K562 (cell line): ENCODE measurements at regions not wholly inside any gene's neighbourhood (a gene's known extent, or its start where the extent isn't known, plus 50 kb on each side); places are given as distances from the start of the nearest gene placed in this dataset.

ENCODE experiments used
- ATAC-seq: fragments of 200-7000 bp; cut with Tn5 transposase; 3 replicates; pipeline ENCODE4 v1.9.1; 2020; ENCODE audit warnings: moderate library complexity
- BruUV-seq: library from RNA; stranded (reverse); fragments of 400-500 nt; replicated peaks from 2 replicates; lab custom pipeline; 2021; lab: Mats Ljungman, UMichigan
- CTCF ChIA-PET: fragments of 300-600 bp; formaldehyde crosslinking; extraction: SDS; loops from one replicate; lab custom pipeline; 2021; ENCODE audit warnings: low intra/inter-chr PET ratio; lab: Yijun Ruan, JAX
- POLR2A ChIA-PET: fragments of 300-600, 350-650 bp; sonication (Branson Sonifier 250); formaldehyde crosslinking; extraction: SDS; loops from one replicate; lab custom pipeline; 2021; ENCODE audit warnings: antibody characterized with exemption, inconsistent platforms; lab: Yijun Ruan, JAX
- DNase-seq, 4 experiments: peaks; one replicate each; pipeline versions ENCODE4 v3.0.0 to v3.0.0-alpha.2; 2011 to 2018; ENCODE audit warnings: low spot score in 3 of 4, mixed read lengths in 3 of 4; ENCODE audit errors: extremely low read depth in 1 of 4
- FAIRE-seq: peaks from 2 replicates; lab custom pipeline; 2011; peaks lifted over from hg19 to GRCh38; lab: Jason Lieb, UNC
- H2AFZ ChIP-seq: 2 replicates; pipeline ENCODE4 v1.6.0; 2011; ENCODE audit warnings: low read depth, low read length, control low read depth, inconsistent platforms
- H3K27ac ChIP-seq: fragments of 200-600 bp; 3 replicates; pipeline ENCODE4 v1.8.0; 2011; ENCODE audit warnings: low read depth, mild to moderate bottlenecking, control low read depth, inconsistent platforms, low read length, moderate library complexity, mixed read lengths; ENCODE audit errors: extremely low read depth
- H3K27me3 ChIP-seq, 2 experiments: fragments of 300-600 bp in 1 of 2; 2 replicates in 1 of 2; 3 replicates in 1 of 2; pipeline versions ENCODE4 v1.6.0 to v1.8.0; 2011; ENCODE audit warnings: inconsistent platforms in 2 of 2, low read length in 2 of 2, mild to moderate bottlenecking in 1 of 2, mixed read lengths in 1 of 2, moderate library complexity in 1 of 2; ENCODE audit not compliant: control insufficient read depth in 2 of 2, insufficient read depth in 2 of 2
- H3K36me3 ChIP-seq: fragments of 300-600 bp; 3 replicates; pipeline ENCODE4 v1.8.0; 2011; ENCODE audit warnings: mild to moderate bottlenecking, low read length, inconsistent platforms; ENCODE audit not compliant: control insufficient read depth, insufficient read depth
- H3K4me1 ChIP-seq, 2 experiments: fragments of 200-600 bp in 1 of 2; replicated peaks in 1 of 2; 2 replicates in 1 of 2; 3 replicates in 1 of 2; pipeline versions ENCODE4 v1.5.1 to v1.8.0; 2011; ENCODE audit warnings: inconsistent platforms in 2 of 2, low read length in 2 of 2, mild to moderate bottlenecking in 1 of 2, mixed read lengths in 1 of 2, moderate library complexity in 1 of 2; ENCODE audit not compliant: control insufficient read depth in 2 of 2, insufficient read depth in 2 of 2
- H3K4me2 ChIP-seq: 2 replicates; pipeline ENCODE4 v1.6.1; 2011; ENCODE audit warnings: low read length, control low read depth, inconsistent platforms, mixed read lengths; ENCODE audit not compliant: insufficient read depth
- H3K4me3 ChIP-seq: fragments of 200-600 bp; sonication (generic), shearing (Covaris generic); 2 replicates; pipeline ENCODE4 v1.5.1; 2016; ENCODE audit warnings: control low read depth, inconsistent platforms
- H3K79me2 ChIP-seq: fragments of 200-600 bp; 3 replicates; pipeline ENCODE4 v1.8.0; 2011; ENCODE audit warnings: low read length, inconsistent platforms; ENCODE audit not compliant: control insufficient read depth, insufficient read depth
- H3K9ac ChIP-seq, 2 experiments: 2 replicates each; pipeline versions ENCODE4 v1.6.0 to v1.6.1; 2011; ENCODE audit warnings: low read depth in 2 of 2, low read length in 2 of 2, control low read depth in 1 of 2, inconsistent platforms in 1 of 2, mild to moderate bottlenecking in 1 of 2, mixed read lengths in 1 of 2; ENCODE audit not compliant: insufficient read depth in 1 of 2
- H3K9me1 ChIP-seq: one replicate; pipeline ENCODE4 v1.6.0; 2011; ENCODE audit warnings: inconsistent platforms, mild to moderate bottlenecking, low read length, moderate library complexity; ENCODE audit not compliant: control insufficient read depth, insufficient read depth
- H3K9me3 ChIP-seq: replicated peaks from 2 replicates; pipeline ENCODE4 v1.5.1; 2011; ENCODE audit warnings: low read depth, low read length, inconsistent platforms; ENCODE audit not compliant: control insufficient read depth, insufficient read depth
- H4K20me1 ChIP-seq: replicated peaks from 2 replicates; pipeline ENCODE4 v1.6.1; 2011; ENCODE audit warnings: low read length, inconsistent platforms, mixed read lengths; ENCODE audit not compliant: control insufficient read depth, insufficient read depth
- ATF3 ChIP-seq, 2 experiments: fragments of 450-650 bp in 1 of 2; sonication (generic) in 1 of 2; formaldehyde crosslinking in 1 of 2; IDR thresholded peaks in 1 of 2; conservative IDR thresholded peaks in 1 of 2; 2 replicates each; pipeline versions ENCODE4 v1.6.1 to v1.8.1; 2016 to 2023; ENCODE audit warnings: mild to moderate bottlenecking in 2 of 2, moderate library complexity in 2 of 2, inconsistent platforms in 1 of 2, missing genetic modification reagents in 1 of 2
- BRF2 ChIP-seq: IDR thresholded peaks from 3 replicates; pipeline ENCODE4 v1.6.1; 2011; ENCODE audit warnings: borderline replicate concordance, mild to moderate bottlenecking; ENCODE audit not compliant: insufficient read length, insufficient read depth
- CREM ChIP-seq: IDR thresholded peaks from 2 replicates; pipeline ENCODE4 v1.6.1; 2014; ENCODE audit warnings: antibody characterized with exemption, low read depth
- FOSL1 ChIP-seq: fragments of 200-800 bp; sonication (Bioruptor generic); conservative IDR thresholded peaks from 2 replicates; pipeline ENCODE4 v1.6.1; 2016; ENCODE audit warnings: missing genetic modification characterization, missing compliant biosample characterization
- HMGXB4 ChIP-seq: sonication (generic); formaldehyde crosslinking; IDR thresholded peaks from 2 replicates; pipeline ENCODE4 v1.8.1; 2023; ENCODE audit warnings: mild to moderate bottlenecking, missing genetic modification reagents
- JUND ChIP-seq, 2 experiments: IDR thresholded peaks; 2 replicates in 1 of 2; 3 replicates in 1 of 2; pipeline ENCODE4 v1.6.1; 2011; ENCODE audit warnings: borderline replicate concordance in 2 of 2, low read depth in 2 of 2, low read length in 2 of 2, improper control_type of control experiment in 1 of 2, missing biosample characterization in 1 of 2, missing genetic modification characterization in 1 of 2, missing genetic modification reagents in 1 of 2
- MCM7 ChIP-seq, 2 experiments: fragments of 450-650 bp; IDR thresholded peaks; 2 replicates each; pipeline ENCODE4 v1.6.1; 2016 to 2018
- PATZ1 ChIP-seq: fragments of 250-450 bp; sonication (Bioruptor Pico); IDR thresholded peaks from 2 replicates; pipeline ENCODE4 v1.5.0; 2020; ENCODE audit warnings: mild to moderate bottlenecking, borderline replicate concordance
- POLR3G ChIP-seq: IDR thresholded peaks from 2 replicates; pipeline ENCODE4 v1.6.1; 2011; ENCODE audit not compliant: insufficient read length, insufficient replicate concordance; ENCODE audit errors: extremely low read depth
- PURB ChIP-seq: sonication (generic); formaldehyde crosslinking; IDR thresholded peaks from 2 replicates; pipeline ENCODE4 v1.9.0; 2021; ENCODE audit warnings: low read depth, mild to moderate bottlenecking, missing genetic modification reagents
- RB1 ChIP-seq: fragments of 450-650 bp; IDR thresholded peaks from 2 replicates; pipeline ENCODE4 v1.6.1; 2017; ENCODE audit warnings: low read depth, mild to moderate bottlenecking
- SETDB1 ChIP-seq: IDR thresholded peaks from one replicate; pipeline ENCODE4 v1.6.1; 2012; ENCODE audit warnings: low read length, control low read depth, inconsistent platforms
- SPI1 ChIP-seq: IDR thresholded peaks from 2 replicates; pipeline ENCODE4 v1.6.1; 2011; ENCODE audit warnings: low read depth, low read length, control low read depth, borderline replicate concordance
- SRSF9 ChIP-seq: fragments of 200-400 bp; formaldehyde crosslinking; IDR thresholded peaks from 2 replicates; pipeline ENCODE4 v1.6.1; 2017; ENCODE audit warnings: low read depth, low read length, borderline replicate concordance
- TGIF2 ChIP-seq: sonication (generic); formaldehyde crosslinking; IDR thresholded peaks from 2 replicates; pipeline ENCODE4 v1.8.1; 2022; ENCODE audit warnings: mild to moderate bottlenecking, missing genetic modification reagents, moderate library complexity
- ZBED1 ChIP-seq: IDR thresholded peaks from 2 replicates; pipeline ENCODE4 v1.6.1; 2014
- in situ Hi-C: fragments of 300-500 bp; cut with MboI; formaldehyde crosslinking; loops from 4 replicates; pipeline ENCODE4 v1.15.0; 2018; ENCODE audit warnings: inconsistent platforms, mixed read lengths
- intact Hi-C: fragments of 100-400 bp; cut with micrococcal nuclease; formaldehyde crosslinking; loops from 2 replicates; pipeline ENCODE4 v1.14.2; 2022

- TF ChIP-seq HMGXB4 (CRISPR knock-in tag) (no peak), SETDB1 (no peak), SPI1 (no peak), RB1 (no peak), ZBED1 (no peak), POLR3G (no peak), PURB (CRISPR knock-in tag) (no peak), TGIF2 (CRISPR knock-in tag) (no peak)
- TF ChIP-seq, all 486 proteins: peak for 0
Observed at GRCh38 chr5:71914281-71914680, 193.0 kb upstream of the MAP1B start (continued).

GRCh38 chr5:71922584-71923106 lies 184.6 kb upstream of the MAP1B start:
- ChIA-PET CTCF (no interaction called here), POLR2A (interaction anchor here (1.3 kb wide), 1 partner anchor 9 kb away, joined by 7 read pairs; no protein-coding TSS in a partner anchor)
- no peaks in the 10 kb centered on the region for H3K4me1 ChIP-seq
- H3K9ac ChIP-seq = no peak overlapping the region
- DNase-seq = no peak
- peak overlapping the region; percentile 38; the same call in 1 of the 2 replicates for H2AFZ ChIP-seq
- H3K9me3 ChIP-seq = no peaks in the 10 kb centered on the region
- H3K27me3 ChIP-seq = no peaks in the 10 kb centered on the region
- FAIRE-seq = no peak
- no peaks in the 10 kb centered on the region for H3K9me1 ChIP-seq
- no peak for ATAC-seq
- in situ Hi-C loops = no loop called here
- H4K20me1 ChIP-seq = no peaks in the 10 kb centered on the region
- H3K4me2 ChIP-seq = no peak overlapping the region
- BruUV-seq = no TSS peak
- intact Hi-C loops = no loop called here
- no peak overlapping the region for H3K4me3 ChIP-seq
- H3K36me3 ChIP-seq = no peaks in the 10 kb centered on the region
- no peak overlapping the region for H3K27ac ChIP-seq
- no peaks in the 10 kb centered on the region for H3K79me2 ChIP-seq
- TF ChIP-seq PATZ1 (CRISPR knock-in tag) = no peak
- TF ChIP-seq BRF2 = no peak
- TF ChIP-seq CREM = no peak
- TF ChIP-seq JUND (IDR thresholded peaks at IDR 0.05; ENCODE audit: borderline replicate concordance, low read depth, low read length) = peak; percentile 25; the same call in 1 of the 2 replicates
- TF ChIP-seq JUND (tag; IDR thresholded peaks at IDR 0.05; ENCODE audit: borderline replicate concordance, low read depth, low read length) = no peak
- TF ChIP-seq MCM7 (IDR thresholded peaks at IDR 0.05) = no peak
- peak; percentile 27; the same call in 1 of the 2 replicates for TF ChIP-seq ATF3 (IDR thresholded peaks at IDR 0.05)
- TF ChIP-seq ATF3 (CRISPR knock-in tag; conservative IDR thresholded peaks at IDR 0.05) = no peak
- TF ChIP-seq FOSL1 (tag) = peak; percentile 69
- TF ChIP-seq SRSF9 = no peak
